ENCODE measurements at regions not wholly inside any gene's neighbourhood (a gene's known extent, or its start where the extent isn't known, plus 50 kb on each side); places are given as distances from the start of the nearest gene placed in this dataset.

DNA sequence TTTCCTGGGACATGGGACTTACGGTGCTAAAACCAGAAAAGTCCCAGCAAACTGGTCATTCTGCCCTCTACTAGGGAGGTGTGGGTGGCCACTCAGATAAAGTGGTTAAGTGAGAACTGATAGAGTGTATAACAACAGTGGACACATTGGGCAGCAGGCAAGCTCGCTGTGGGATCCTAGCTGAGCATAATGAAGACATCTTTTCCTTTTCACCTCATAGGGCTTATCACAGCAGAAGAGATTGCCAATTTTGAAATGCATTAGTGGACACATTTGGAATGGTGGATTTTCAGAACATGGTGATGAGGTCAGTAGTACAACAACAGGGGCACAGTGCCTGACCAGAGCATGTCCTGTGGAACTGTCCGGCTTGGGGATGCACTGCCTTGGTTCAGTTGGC is 477.1 kb upstream of the KIF2A start:
- DNase-seq: no peak
- no peaks in the 10 kb centered on the region for H3K27me3 ChIP-seq (ENCODE audit: control insufficient read depth, insufficient read depth, low read length)
- no peaks in the 10 kb centered on the region for H3K36me3 ChIP-seq (replicated peaks; ENCODE audit: control insufficient read depth, insufficient read depth, low read length)
- H3K4me3 ChIP-seq (ENCODE audit: insufficient read depth, low read depth, low read length): no peak overlapping the region

DNA sequence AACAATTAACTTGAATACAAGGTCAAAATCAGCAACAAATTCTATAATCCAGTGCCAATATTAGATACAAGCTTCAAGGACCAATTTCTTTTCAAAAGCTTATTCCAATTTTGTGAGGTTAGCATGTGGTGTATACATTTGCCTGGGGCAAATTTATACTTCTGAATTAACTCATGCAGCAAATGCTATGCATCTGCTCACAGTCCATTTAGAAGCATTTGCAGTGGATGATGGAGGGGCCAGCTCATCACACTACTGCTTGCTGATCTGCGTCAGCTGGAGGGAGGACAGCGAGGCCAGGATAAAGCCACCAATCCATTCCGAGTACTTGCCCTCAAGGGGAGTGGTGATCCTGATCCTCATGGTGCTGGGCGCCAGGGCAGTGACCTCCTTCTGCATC is 474.3 kb upstream of the KIF2A start:
- Histone ChIP-seq H3K4me3 (ENCODE audit: insufficient read depth, low read depth, low read length) (no peak overlapping the region), H3K27me3 (ENCODE audit: control insufficient read depth, insufficient read depth, low read length) (no peaks in the 10 kb centered on the region), H3K36me3 (replicated peaks; ENCODE audit: control insufficient read depth, insufficient read depth, low read length) (no peaks in the 10 kb centered on the region)
- no peak for DNase-seq

DNA sequence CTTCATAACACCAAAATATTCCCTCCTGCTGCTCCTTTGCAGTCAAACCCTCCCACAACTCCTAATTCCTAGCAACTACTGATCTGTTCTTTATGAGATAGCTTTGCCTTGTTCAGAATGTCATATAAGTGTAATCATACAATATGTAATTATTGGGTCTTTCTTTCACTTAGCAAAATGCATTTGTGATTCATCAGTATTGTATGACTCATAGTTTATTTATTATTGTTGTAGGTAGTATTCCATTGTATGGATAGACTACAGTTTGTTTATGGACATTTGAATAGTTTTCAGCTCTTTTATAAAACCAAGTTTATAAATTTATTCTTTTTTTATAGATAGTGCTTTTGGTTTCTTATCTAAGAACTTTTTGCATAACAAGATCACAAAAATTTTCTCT is 468.2 kb upstream of the KIF2A start:
- Histone ChIP-seq H3K27me3 (ENCODE audit: control insufficient read depth, insufficient read depth, low read length) (no peaks in the 10 kb centered on the region), H3K36me3 (replicated peaks; ENCODE audit: control insufficient read depth, insufficient read depth, low read length) (no peaks in the 10 kb centered on the region), H3K4me3 (ENCODE audit: insufficient read depth, low read depth, low read length) (no peak overlapping the region)
- no peak for DNase-seq

DNA sequence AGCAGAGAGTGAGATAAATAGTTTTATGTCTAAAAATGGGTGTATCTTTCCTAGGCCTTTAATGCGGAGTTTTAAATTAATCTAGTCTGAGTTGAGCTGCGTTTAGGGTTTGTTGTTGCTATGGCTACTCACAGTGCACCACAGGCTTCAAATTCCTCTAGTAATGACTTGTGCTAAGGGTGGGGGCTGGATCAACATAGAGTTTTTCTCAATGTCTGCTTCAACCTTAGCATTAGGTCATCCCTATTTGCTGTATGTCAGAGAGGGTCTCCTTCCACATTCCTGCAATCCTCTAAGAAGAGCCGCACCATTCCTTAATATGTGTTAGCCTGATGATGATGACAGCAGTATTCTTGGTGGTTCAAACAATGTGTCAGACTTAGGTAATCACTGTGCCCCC is 465.6 kb upstream of the KIF2A start:
- H3K27me3 ChIP-seq (ENCODE audit: control insufficient read depth, insufficient read depth, low read length): no peaks in the 10 kb centered on the region
- no peak for DNase-seq
- H3K36me3 ChIP-seq (replicated peaks; ENCODE audit: control insufficient read depth, insufficient read depth, low read length): no peaks in the 10 kb centered on the region
- H3K4me3 ChIP-seq (ENCODE audit: insufficient read depth, low read depth, low read length): no peak overlapping the region

DNA sequence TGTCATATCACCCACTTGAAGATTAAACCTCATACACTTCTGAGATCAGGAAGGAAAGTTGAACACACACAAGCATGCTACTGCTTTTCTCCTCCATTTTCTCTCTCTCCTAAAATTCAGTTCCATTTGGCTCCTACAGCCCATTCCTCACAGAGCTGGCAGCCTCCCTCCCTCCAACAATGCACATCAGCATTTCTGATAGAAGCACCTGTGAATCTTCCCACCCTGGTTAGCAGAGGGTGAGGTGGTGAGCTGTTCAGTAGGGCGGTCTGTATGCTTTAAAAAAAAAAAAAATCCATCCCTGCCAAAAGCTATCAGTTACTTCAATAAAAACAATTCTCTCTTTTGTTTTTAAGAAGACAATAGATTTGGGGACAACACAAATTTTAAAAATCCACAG is 463.2 kb upstream of the KIF2A start:
- DNase-seq: no peak
- H3K27me3 ChIP-seq (ENCODE audit: control insufficient read depth, insufficient read depth, low read length): no peaks in the 10 kb centered on the region
- H3K4me3 ChIP-seq (ENCODE audit: insufficient read depth, low read depth, low read length): no peak overlapping the region
- no peaks in the 10 kb centered on the region for H3K36me3 ChIP-seq (replicated peaks; ENCODE audit: control insufficient read depth, insufficient read depth, low read length)

DNA sequence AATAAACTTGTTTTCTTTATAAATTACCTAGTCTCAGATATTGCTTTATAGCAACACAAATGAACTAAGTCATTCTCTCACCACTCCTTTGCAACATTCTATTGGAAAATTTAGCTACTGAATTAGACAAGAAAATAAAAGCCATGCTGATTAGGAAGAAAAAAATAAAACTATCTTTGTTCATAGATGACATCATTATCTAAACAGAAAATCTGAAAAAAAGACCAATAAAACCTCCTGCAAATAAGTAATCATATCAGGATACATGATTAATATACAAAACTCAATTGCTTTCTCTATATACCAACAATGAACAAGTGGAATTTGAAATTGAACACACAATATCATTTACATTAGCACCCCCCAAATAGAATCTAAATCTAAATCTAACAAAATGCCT is 455.3 kb upstream of the KIF2A start:
- no peak for DNase-seq
- H3K36me3 ChIP-seq (replicated peaks; ENCODE audit: control insufficient read depth, insufficient read depth, low read length): no peaks in the 10 kb centered on the region
- no peak overlapping the region for H3K4me3 ChIP-seq (ENCODE audit: insufficient read depth, low read depth, low read length)
- no peaks in the 10 kb centered on the region for H3K27me3 ChIP-seq (ENCODE audit: control insufficient read depth, insufficient read depth, low read length)

DNA sequence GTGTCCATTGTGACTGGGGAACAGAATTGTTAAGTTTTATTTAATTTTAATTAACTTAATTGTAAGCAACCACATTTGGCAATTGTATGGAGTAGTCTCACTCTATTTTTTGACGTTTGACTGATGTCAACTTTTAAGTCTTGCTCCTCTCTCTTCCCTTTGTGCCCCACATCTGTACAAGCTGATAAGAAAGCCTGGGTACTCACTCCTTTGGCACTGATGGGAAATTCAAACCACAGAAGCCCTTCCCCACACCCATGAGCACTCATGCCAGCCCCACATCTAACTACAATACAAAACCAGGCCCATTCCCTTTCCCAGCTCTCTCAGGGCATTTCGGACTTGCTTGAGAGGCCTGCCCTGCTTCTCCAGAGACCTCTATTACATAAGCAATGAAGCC is 451.5 kb upstream of the KIF2A start:
- no peak overlapping the region for H3K4me3 ChIP-seq (ENCODE audit: insufficient read depth, low read depth, low read length)
- H3K36me3 ChIP-seq (replicated peaks; ENCODE audit: control insufficient read depth, insufficient read depth, low read length): no peaks in the 10 kb centered on the region

DNA sequence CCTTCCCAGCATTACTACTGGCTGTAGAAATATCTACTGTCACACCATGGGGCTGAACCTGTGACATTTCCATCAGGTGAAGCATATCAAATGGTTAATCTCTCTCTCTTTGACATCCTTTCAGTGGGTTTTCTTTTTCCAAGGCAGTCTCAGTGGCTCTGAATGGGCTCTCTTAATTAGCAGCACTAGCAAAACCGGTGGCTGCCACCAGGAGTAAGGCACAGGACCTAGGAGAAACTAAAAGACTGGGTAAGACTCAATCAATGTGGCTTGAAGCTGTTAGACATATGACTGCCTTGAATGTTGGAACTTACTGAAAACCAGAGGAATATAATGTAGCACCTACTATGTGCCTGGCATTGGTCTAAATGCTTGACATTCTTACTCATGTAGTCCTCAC is 445.0 kb upstream of the KIF2A start:
- Histone ChIP-seq H3K27me3 (ENCODE audit: control insufficient read depth, insufficient read depth, low read length) (no peaks in the 10 kb centered on the region), H3K36me3 (replicated peaks; ENCODE audit: control insufficient read depth, insufficient read depth, low read length) (no peaks in the 10 kb centered on the region), H3K4me3 (ENCODE audit: insufficient read depth, low read depth, low read length) (no peak overlapping the region)
- no peak for DNase-seq

More for the DNA sequence above, 451.5 kb upstream of the KIF2A start:
- DNase-seq: no peak
- H3K27me3 ChIP-seq (ENCODE audit: control insufficient read depth, insufficient read depth, low read length): no peaks in the 10 kb centered on the region

DNA sequence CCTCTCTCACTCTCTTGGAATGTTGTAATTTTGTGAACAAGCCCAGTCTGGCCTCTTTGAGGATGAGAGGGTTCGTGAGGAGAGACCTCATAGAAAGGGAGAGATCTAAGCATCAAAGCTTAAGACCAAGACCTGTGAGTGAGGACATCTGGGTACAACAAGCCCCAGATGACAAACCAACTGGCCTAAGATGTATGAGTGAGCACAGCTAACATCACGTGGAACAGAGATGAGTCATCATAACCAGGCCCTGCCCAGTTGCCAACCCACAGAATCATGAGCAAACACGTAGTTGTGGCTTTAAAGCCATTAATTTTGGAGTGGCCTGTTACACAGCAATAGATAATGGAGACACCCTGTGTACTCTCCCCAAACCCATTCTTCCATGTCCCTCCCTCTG is 439.1 kb upstream of the KIF2A start:
- DNase-seq: no peak
- Histone ChIP-seq H3K36me3 (replicated peaks; ENCODE audit: control insufficient read depth, insufficient read depth, low read length) (no peaks in the 10 kb centered on the region), H3K27me3 (ENCODE audit: control insufficient read depth, insufficient read depth, low read length) (no peaks in the 10 kb centered on the region), H3K4me3 (ENCODE audit: insufficient read depth, low read depth, low read length) (no peak overlapping the region)

DNA sequence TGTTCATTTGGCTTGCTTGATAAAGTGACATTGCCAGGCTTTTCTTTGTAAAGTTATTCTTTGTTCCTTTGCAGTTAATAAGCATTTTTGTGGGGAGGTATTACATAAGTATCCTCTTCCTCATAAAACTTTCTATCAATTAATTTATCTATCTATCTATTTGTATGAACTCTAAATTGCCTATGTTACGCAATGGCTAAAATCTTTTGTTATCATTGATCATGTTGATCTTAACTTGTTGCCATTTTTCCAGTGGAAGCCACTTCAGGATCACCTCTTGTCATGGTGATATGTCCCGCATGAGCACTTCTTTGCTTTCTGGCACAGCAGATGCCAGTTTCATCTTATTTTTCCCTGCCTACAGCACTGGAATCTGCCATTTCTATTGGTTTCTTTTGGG is 436.7 kb upstream of the KIF2A start:
- Histone ChIP-seq H3K36me3 (replicated peaks; ENCODE audit: control insufficient read depth, insufficient read depth, low read length) (no peaks in the 10 kb centered on the region), H3K27me3 (ENCODE audit: control insufficient read depth, insufficient read depth, low read length) (no peaks in the 10 kb centered on the region), H3K4me3 (ENCODE audit: insufficient read depth, low read depth, low read length) (no peak overlapping the region)
- no peak for DNase-seq

DNA sequence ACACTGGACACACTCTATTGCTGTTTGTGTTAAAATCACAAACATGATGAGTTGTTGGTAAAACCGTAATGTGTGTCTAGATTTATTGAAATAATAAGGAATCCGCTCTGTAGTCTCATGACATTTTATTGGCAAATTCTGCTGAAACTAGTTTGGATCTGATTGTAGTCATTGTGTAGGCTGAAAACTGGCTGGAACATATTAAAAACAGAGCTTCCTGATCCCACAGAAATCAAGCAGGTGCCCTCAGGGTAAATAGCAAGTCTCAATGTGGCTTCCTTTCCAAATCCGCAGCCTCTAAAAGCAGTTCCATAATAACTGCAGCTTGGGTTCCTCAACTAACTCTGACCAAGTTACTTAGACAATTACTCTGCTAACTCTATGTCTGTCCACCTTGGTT is 427.5 kb upstream of the KIF2A start:
- no peaks in the 10 kb centered on the region for H3K36me3 ChIP-seq (replicated peaks; ENCODE audit: control insufficient read depth, insufficient read depth, low read length)
- no peak for DNase-seq
- no peak overlapping the region for H3K4me3 ChIP-seq (ENCODE audit: insufficient read depth, low read depth, low read length)
- no peaks in the 10 kb centered on the region for H3K27me3 ChIP-seq (ENCODE audit: control insufficient read depth, insufficient read depth, low read length)

DNA sequence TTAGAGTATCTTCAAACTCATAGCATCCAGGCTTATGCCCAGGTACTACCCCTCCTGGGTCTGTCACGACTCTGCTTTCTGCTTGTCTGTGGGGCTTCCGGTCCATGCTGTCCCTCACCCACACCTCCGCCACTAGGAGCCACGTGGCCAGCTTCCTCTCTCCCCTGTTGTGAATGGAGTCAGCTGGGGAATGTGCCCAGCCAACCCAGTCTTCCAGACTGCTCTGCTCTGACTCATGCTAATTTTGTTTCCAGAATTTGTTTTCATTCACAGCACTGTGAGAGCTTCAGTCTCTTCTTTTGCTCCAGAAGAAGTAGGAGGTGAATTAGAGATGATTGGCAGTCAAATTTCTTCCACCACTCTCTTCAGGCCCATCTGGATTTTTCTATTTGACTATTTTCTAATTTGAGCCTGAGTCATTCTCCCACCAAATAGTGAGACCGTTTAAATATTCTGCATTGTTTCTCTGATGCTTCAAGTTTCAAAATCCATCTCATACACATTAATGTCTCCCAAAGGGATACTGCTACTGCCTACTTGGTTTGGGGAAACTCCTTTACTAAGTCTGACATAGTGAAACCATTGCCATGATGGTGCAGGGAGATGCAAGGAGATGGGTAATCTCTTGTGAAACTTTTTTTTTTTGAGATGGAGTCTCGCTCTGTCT is 424.1 kb upstream of the KIF2A start:
- Histone ChIP-seq H3K36me3 (replicated peaks; ENCODE audit: control insufficient read depth, insufficient read depth, low read length) (no peaks in the 10 kb centered on the region), H3K27me3 (ENCODE audit: control insufficient read depth, insufficient read depth, low read length) (no peaks in the 10 kb centered on the region), H3K4me3 (ENCODE audit: insufficient read depth, low read depth, low read length) (no peak overlapping the region)
- DNase-seq: no peak

DNA sequence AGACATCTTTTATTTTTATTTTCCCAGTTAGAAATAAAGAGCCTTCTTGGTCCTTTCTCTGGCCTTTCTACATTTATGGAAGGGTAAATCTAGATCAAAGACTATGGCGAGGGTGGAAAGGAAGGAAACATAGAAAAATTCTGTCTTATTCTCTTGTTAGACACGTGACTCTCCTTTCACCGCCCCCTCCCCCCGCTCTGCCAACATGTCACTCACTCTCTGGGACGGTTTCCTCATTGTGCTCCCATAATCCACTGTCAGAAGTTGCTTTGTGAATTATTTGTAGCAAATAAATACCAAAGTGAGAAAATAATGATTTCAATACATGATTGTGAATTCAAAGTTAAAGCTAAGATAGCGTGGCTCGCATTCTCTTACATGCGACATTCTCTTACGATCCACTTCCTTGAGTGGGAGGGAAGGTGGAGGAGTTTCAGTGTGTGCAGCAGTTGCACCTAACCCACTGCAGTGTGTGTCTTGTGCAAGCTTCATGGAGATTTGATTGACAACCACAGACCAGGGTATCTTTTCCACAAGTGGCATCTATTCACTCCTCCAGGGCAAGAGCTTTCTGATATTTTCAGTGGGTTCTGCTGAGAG is 423.0 kb upstream of the KIF2A start:
- DNase-seq: no peak
- no peaks in the 10 kb centered on the region for H3K27me3 ChIP-seq (ENCODE audit: control insufficient read depth, insufficient read depth, low read length)
- no peaks in the 10 kb centered on the region for H3K36me3 ChIP-seq (replicated peaks; ENCODE audit: control insufficient read depth, insufficient read depth, low read length)
- H3K4me3 ChIP-seq (ENCODE audit: insufficient read depth, low read depth, low read length): no peak overlapping the region

DNA sequence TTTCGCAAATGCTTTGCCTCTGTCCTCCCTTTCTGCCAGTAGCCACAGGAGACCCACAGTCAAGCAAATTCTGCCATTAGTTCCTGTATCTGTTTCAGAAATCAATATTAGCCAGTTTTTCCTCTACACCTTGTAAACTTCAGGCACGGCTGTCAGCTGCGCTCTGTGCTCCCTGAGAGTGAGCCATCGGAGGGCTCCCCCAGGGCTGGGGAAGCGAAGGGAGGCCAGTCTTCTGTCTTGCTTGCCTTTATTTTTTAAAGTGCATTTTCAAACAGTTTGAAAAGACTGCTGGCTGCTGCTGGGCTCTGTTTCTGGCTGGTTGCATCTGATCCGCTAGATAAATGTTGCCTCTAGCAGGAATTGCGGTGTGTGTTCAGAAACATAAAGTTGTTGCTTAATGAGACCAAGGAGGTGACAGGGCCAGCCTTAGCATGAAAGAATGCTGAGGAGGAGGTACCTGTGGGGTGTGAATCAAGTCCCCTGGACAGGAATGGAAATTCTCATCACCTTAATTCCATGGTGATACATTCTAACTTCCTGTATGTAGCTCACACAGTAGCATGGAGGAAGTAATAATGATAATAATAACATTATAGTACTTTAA is 421.7 kb upstream of the KIF2A start:
- no peaks in the 10 kb centered on the region for H3K27me3 ChIP-seq (ENCODE audit: control insufficient read depth, insufficient read depth, low read length)
- H3K4me3 ChIP-seq (ENCODE audit: insufficient read depth, low read depth, low read length): no peak overlapping the region
- H3K36me3 ChIP-seq (replicated peaks; ENCODE audit: control insufficient read depth, insufficient read depth, low read length): no peaks in the 10 kb centered on the region
- no peak for DNase-seq

DNA sequence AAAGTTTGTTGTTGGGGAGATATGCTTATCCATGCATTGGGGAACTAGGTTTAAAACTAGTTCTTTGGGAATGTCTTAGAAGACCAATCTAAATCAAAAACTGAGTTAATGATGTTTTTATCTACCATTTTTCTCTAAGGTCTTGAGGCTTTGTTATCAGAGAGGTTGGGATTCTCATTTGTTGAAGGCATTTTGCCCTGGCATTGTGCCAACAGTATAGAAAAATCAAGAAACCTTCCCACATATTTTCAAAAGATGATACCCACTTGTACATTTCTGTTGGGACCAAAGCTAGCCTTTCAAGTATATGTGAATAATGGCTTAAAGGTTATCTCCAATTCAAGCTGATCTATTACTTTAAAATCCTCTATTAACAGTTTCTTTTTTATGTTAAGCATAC is 419.8 kb upstream of the KIF2A start:
- Histone ChIP-seq H3K27me3 (ENCODE audit: control insufficient read depth, insufficient read depth, low read length) (no peaks in the 10 kb centered on the region), H3K4me3 (ENCODE audit: insufficient read depth, low read depth, low read length) (no peak overlapping the region), H3K36me3 (replicated peaks; ENCODE audit: control insufficient read depth, insufficient read depth, low read length) (no peaks in the 10 kb centered on the region)
- no peak for DNase-seq
